BE2C (cell line): ENCODE measurements at regions not wholly inside any gene's neighbourhood (a gene's known extent, or its start where the extent isn't known, plus 50 kb on each side); places are given as distances from the start of the nearest gene placed in this dataset.

Experiments used
- DNase-seq: peaks from one replicate; pipeline ENCODE4 v3.0.0-alpha.2; 2020
- H3K27me3 ChIP-seq: fragments of 250-450 bp; sonication (Bioruptor Pico); 2 replicates; pipeline ENCODE4 v1.5.1; 2020; ENCODE audit warnings: mild to moderate bottlenecking
- H3K36me3 ChIP-seq: fragments of 250-450 bp; sonication (Bioruptor Pico); 2 replicates; pipeline ENCODE4 v1.5.1; 2020; ENCODE audit warnings: mild to moderate bottlenecking
- H3K4me1 ChIP-seq: fragments of 250-450 bp; sonication (Bioruptor Pico); 2 replicates; pipeline ENCODE4 v1.5.1; 2020
- H3K4me3 ChIP-seq: 2 replicates; pipeline ENCODE4 v1.5.1; 2011; ENCODE audit warnings: low read depth, low read length
- H3K9me3 ChIP-seq: fragments of 250-450 bp; sonication (Bioruptor Pico); 2 replicates; pipeline ENCODE4 v1.5.1; 2020
- CTCF ChIP-seq: IDR thresholded peaks from 2 replicates; pipeline ENCODE4 v1.5.1; 2012; ENCODE audit warnings: mild to moderate bottlenecking, low read depth, low read length

GRCh38 chr3:124267406-124267805 is 275.5 kb upstream of the ROPN1 start:
- no peak for TF ChIP-seq CTCF

GRCh38 chr3:124268355-124268754 is 276.4 kb upstream of the ROPN1 start:
- H3K36me3 ChIP-seq = peaks cover 10% of the 10 kb centered on the region
- no peak for DNase-seq

More at GRCh38 chr3:124267406-124267805, 275.5 kb upstream of the ROPN1 start:
- no peaks in the 10 kb centered on the region for H3K27me3 ChIP-seq
- peaks cover 10% of the 10 kb centered on the region for H3K36me3 ChIP-seq
- H3K4me1 ChIP-seq = peaks cover 2% of the 10 kb centered on the region
- DNase-seq = no peak
- H3K9me3 ChIP-seq = no peaks in the 10 kb centered on the region
- H3K4me3 ChIP-seq = no peak overlapping the region

GRCh38 chr3:124269619-124270018 is 277.7 kb upstream of the ROPN1 start:
- no peaks in the 10 kb centered on the region for H3K4me1 ChIP-seq
- DNase-seq = no peak
- no peak for TF ChIP-seq CTCF

More at GRCh38 chr3:124268355-124268754, 276.4 kb upstream of the ROPN1 start:
- TF ChIP-seq CTCF = no peak
- Histone ChIP-seq H3K9me3 (no peaks in the 10 kb centered on the region), H3K4me3 (no peak overlapping the region), H3K4me1 (no peaks in the 10 kb centered on the region; the same call in 1 of the 2 replicates), H3K27me3 (no peaks in the 10 kb centered on the region)

GRCh38 chr3:124272605-124273151 is 280.8 kb upstream of the ROPN1 start:
- Histone ChIP-seq H3K9me3 (no peaks in the 10 kb centered on the region), H3K27me3 (no peaks in the 10 kb centered on the region), H3K36me3 (peaks cover 16% of the 10 kb centered on the region), H3K4me1 (peaks cover 8% of the 10 kb centered on the region), H3K4me3 (no peak overlapping the region)
- TF ChIP-seq CTCF = no peak
- no peak for DNase-seq

More at GRCh38 chr3:124269619-124270018, 277.7 kb upstream of the ROPN1 start:
- Histone ChIP-seq H3K4me3 (no peak overlapping the region), H3K36me3 (peaks cover 16% of the 10 kb centered on the region), H3K9me3 (no peaks in the 10 kb centered on the region), H3K27me3 (no peaks in the 10 kb centered on the region)

- no peak overlapping the region for H3K4me3 ChIP-seq
- no peak for TF ChIP-seq CTCF
- H3K9me3 ChIP-seq = no peaks in the 10 kb centered on the region
- H3K36me3 ChIP-seq = peaks cover 12% of the 10 kb centered on the region
- peaks cover 8% of the 10 kb centered on the region for H3K4me1 ChIP-seq
- H3K27me3 ChIP-seq = no peaks in the 10 kb centered on the region
- no peak for DNase-seq
These were observed 281.7 kb upstream of the ROPN1 start for GRCh38 chr3:124273651-124274050.

- H3K36me3 ChIP-seq = peaks cover 8% of the 10 kb centered on the region; the same call in 1 of the 2 replicates
- H3K4me3 ChIP-seq = no peak overlapping the region
- H3K4me1 ChIP-seq = peaks cover 8% of the 10 kb centered on the region
- no peaks in the 10 kb centered on the region for H3K27me3 ChIP-seq
- no peak for DNase-seq
- no peak for TF ChIP-seq CTCF
- no peaks in the 10 kb centered on the region for H3K9me3 ChIP-seq
These were observed 282.1 kb upstream of the ROPN1 start for GRCh38 chr3:124274051-124274450.
